GM12878 (cell line): ENCODE measurements at regions not wholly inside any gene's neighbourhood (a gene's known extent, or its start where the extent isn't known, plus 50 kb on each side); places are given as distances from the start of the nearest gene placed in this dataset.

Experiments used
- ATAC-seq: fragments of 200-7000 bp; cut with Tn5 transposase; 3 replicates; pipeline ENCODE4 v1.9.1; 2020; ENCODE audit warnings: mild to moderate bottlenecking, moderate library complexity
- BruUV-seq: library from RNA; stranded (reverse); fragments of 400-500 nt; replicated peaks from 2 replicates; lab custom pipeline; 2021; lab: Mats Ljungman, UMichigan
- CTCF ChIA-PET: fragments of 300-600 bp; sonication (Branson Sonifier 250); formaldehyde crosslinking; extraction: SDS; loops from one replicate; lab custom pipeline; 2021; ENCODE audit warnings: inconsistent platforms; lab: Yijun Ruan, JAX
- POLR2A ChIA-PET: fragments of 350-600 bp; formaldehyde crosslinking; extraction: SDS; loops from one replicate; lab custom pipeline; 2021; ENCODE audit warnings: inconsistent platforms; lab: Charles Lee
- RAD21 ChIA-PET: fragments of 300-600 bp; sonication (Branson Sonifier 250); formaldehyde crosslinking; loops from one replicate; lab custom pipeline; 2023; ENCODE audit warnings: antibody characterized with exemption; ENCODE audit not compliant: unreplicated experiment; lab: Charles Lee
- SMC1A ChIA-PET: fragments of 300-600 bp; sonication (Branson Sonifier 250); formaldehyde crosslinking; loops from one replicate; lab custom pipeline; 2023; ENCODE audit not compliant: unreplicated experiment, uncharacterized antibody; lab: Charles Lee
- DNase-seq: peaks from one replicate; pipeline ENCODE4 v3.0.0-alpha.2; 2011; ENCODE audit warnings: low read depth, low spot score
- FAIRE-seq: peaks from 3 replicates; lab custom pipeline; 2011; peaks lifted over from hg19 to GRCh38; lab: Jason Lieb, UNC
- H2AFZ ChIP-seq: 2 replicates; pipeline ENCODE4 v1.6.0; 2011; ENCODE audit warnings: low read depth, low read length, control low read depth; ENCODE audit not compliant: control insufficient read depth
- H3K27ac ChIP-seq: 2 replicates; pipeline ENCODE4 v1.5.1; 2011; ENCODE audit warnings: control low read depth; ENCODE audit not compliant: control insufficient read depth, insufficient read depth
- H3K27me3 ChIP-seq, 2 experiments: replicated peaks in 1 of 2; 2 replicates each; pipeline versions ENCODE4 v1.6.0 to v1.6.1; 2011; ENCODE audit warnings: low read length in 1 of 2; ENCODE audit not compliant: control insufficient read depth in 2 of 2, insufficient read depth in 2 of 2
- H3K36me3 ChIP-seq, 2 experiments: 2 replicates each; pipeline ENCODE4 v1.5.1; 2011; ENCODE audit warnings: low read length in 1 of 2; ENCODE audit not compliant: control insufficient read depth in 2 of 2, insufficient read depth in 2 of 2
- H3K4me1 ChIP-seq: 2 replicates; pipeline ENCODE4 v1.6.1; 2011; ENCODE audit warnings: mild to moderate bottlenecking, low read length, moderate library complexity, mixed read lengths; ENCODE audit not compliant: control insufficient read depth, insufficient read depth
- H3K4me2 ChIP-seq: 2 replicates; pipeline ENCODE4 v1.6.0; 2011; ENCODE audit warnings: control low read depth; ENCODE audit not compliant: control insufficient read depth, insufficient read depth
- H3K4me3 ChIP-seq: fragments of 200-600 bp; sonication (generic); 2 replicates; pipeline ENCODE4 v1.5.1; 2016
- H3K79me2 ChIP-seq: 2 replicates; pipeline ENCODE4 v1.6.0; 2011; ENCODE audit warnings: low read length; ENCODE audit not compliant: control insufficient read depth, insufficient read depth
- H3K9ac ChIP-seq: 2 replicates; pipeline ENCODE4 v1.8.0; 2011; ENCODE audit warnings: low read length, control low read depth, mixed read lengths; ENCODE audit not compliant: control insufficient read depth, insufficient read depth
- H3K9me3 ChIP-seq: replicated peaks from 3 replicates; pipeline ENCODE4 v1.5.1; 2011; ENCODE audit warnings: mild to moderate bottlenecking, low read length; ENCODE audit not compliant: control insufficient read depth, insufficient read depth
- H4K20me1 ChIP-seq: 2 replicates; pipeline ENCODE4 v1.6.0; 2011; ENCODE audit not compliant: control insufficient read depth, insufficient read depth
- BRCA1 ChIP-seq: IDR thresholded peaks from 2 replicates; pipeline ENCODE4 v1.6.1; 2011; ENCODE audit warnings: low read depth, low read length, improper control_type of control experiment
- CUX1 ChIP-seq: IDR thresholded peaks from 2 replicates; pipeline ENCODE4 v1.6.1; 2012; ENCODE audit warnings: improper control_type of control experiment, low read depth, low read length; ENCODE audit not compliant: insufficient replicate concordance
- EP300 ChIP-seq, 2 experiments: fragments of 150-350 bp in 1 of 2; IDR thresholded peaks; 2 replicates each; pipeline ENCODE4 v1.6.1; 2011 to 2012; ENCODE audit warnings: low read depth in 2 of 2, low read length in 2 of 2, borderline replicate concordance in 1 of 2, improper control_type of control experiment in 1 of 2, inconsistent platforms in 1 of 2; ENCODE audit not compliant: control insufficient read depth in 1 of 2
- JUNB ChIP-seq: IDR thresholded peaks from 2 replicates; pipeline ENCODE4 v1.6.1; 2016; ENCODE audit warnings: antibody characterized with exemption, mild to moderate bottlenecking
- RCOR1 ChIP-seq: conservative IDR thresholded peaks from 2 replicates; pipeline ENCODE4 v1.6.1; 2012; ENCODE audit warnings: low read depth, low read length, improper control_type of control experiment
- STAT1 ChIP-seq: fragments of 450-650 bp; conservative IDR thresholded peaks from 2 replicates; pipeline ENCODE4 v1.6.1; 2014; ENCODE audit warnings: antibody characterized with exemption, mild to moderate bottlenecking
- ZNF217 ChIP-seq: fragments of 450-650 bp; IDR thresholded peaks from 2 replicates; pipeline ENCODE4 v1.6.1; 2017; ENCODE audit warnings: antibody characterized with exemption, mild to moderate bottlenecking
- WGBS: methylation state at CpG from one replicate; pipeline ENCODE4 v1.1.6; 2016; ENCODE audit warnings: low lambda C conversion rate; ENCODE audit not compliant: insufficient replicate concordance, insufficient coverage; ENCODE audit errors: missing lambda C conversion rate; 5-methylcytosine and 5-hydroxymethylcytosine counted together
- in situ Hi-C: fragments of 300-500 bp; cut with MboI; formaldehyde crosslinking; loops from 9 replicates; pipeline ENCODE4 v1.14.3; 2018; ENCODE audit warnings: mixed read lengths
- intact Hi-C: fragments of 100-400 bp; cut with micrococcal nuclease; formaldehyde crosslinking; loops from one replicate; pipeline ENCODE4 v1.14.2; 2022; ENCODE audit not compliant: unreplicated experiment

GRCh38 chr13:111650626-111651025, 330.2 kb downstream of the TEX29 start:
- H3K36me3 ChIP-seq = no peaks in the 10 kb centered on the region
- TF ChIP-seq JUNB = no peak
- no peak for TF ChIP-seq BRCA1
- no peak for TF ChIP-seq STAT1
- ATAC-seq = no peak
- no peaks in the 10 kb centered on the region for H4K20me1 ChIP-seq
- RAD21 ChIA-PET = no interaction called here
- no peak overlapping the region for H3K4me3 ChIP-seq
- 26% methylated on average over 4 of the region's 4 CpGs for WGBS
- CTCF ChIA-PET = interaction anchor here (0.6 kb wide), 1 partner anchor 570 kb away, joined by 3 read pairs; no protein-coding TSS in a partner anchor
- BruUV-seq = no TSS peak
- H3K4me1 ChIP-seq = no peaks in the 10 kb centered on the region
- H3K4me2 ChIP-seq = no peak overlapping the region
- no peaks in the 10 kb centered on the region for H3K27me3 ChIP-seq
- H3K9me3 ChIP-seq = no peaks in the 10 kb centered on the region
- no peaks in the 10 kb centered on the region for H3K79me2 ChIP-seq
- in situ Hi-C loops = no loop called here
- SMC1A ChIA-PET = no interaction called here
- no peak for DNase-seq
- POLR2A ChIA-PET = no interaction called here
- intact Hi-C loops = no loop called here
- no peak overlapping the region for H3K9ac ChIP-seq
- H2AFZ ChIP-seq = no peak overlapping the region
- no peak overlapping the region for H3K27ac ChIP-seq
- FAIRE-seq = no peak

- H4K20me1 ChIP-seq = no peaks in the 10 kb centered on the region
- POLR2A ChIA-PET = no interaction called here
- no peaks in the 10 kb centered on the region for H3K27me3 ChIP-seq
- SMC1A ChIA-PET = no interaction called here
- no peak for ATAC-seq
- no peak overlapping the region for H3K9ac ChIP-seq
- no peaks in the 10 kb centered on the region for H3K36me3 ChIP-seq
- CTCF ChIA-PET = no interaction called here
- H3K27ac ChIP-seq = no peak overlapping the region
- DNase-seq = no peak
- no TSS peak for BruUV-seq
- RAD21 ChIA-PET = no interaction called here
- intact Hi-C loops (no loop called here), in situ Hi-C loops (no loop called here)
- H2AFZ ChIP-seq = no peak overlapping the region
- no peaks in the 10 kb centered on the region for H3K79me2 ChIP-seq
- no peak overlapping the region for H3K4me3 ChIP-seq
- WGBS = 23% methylated on average over 6 of the region's 6 CpGs
- H3K4me2 ChIP-seq = no peak overlapping the region
- no peaks in the 10 kb centered on the region for H3K4me1 ChIP-seq
- H3K9me3 ChIP-seq = no peaks in the 10 kb centered on the region
- FAIRE-seq = no peak
- no peak for TF ChIP-seq EP300 (IDR thresholded peaks at IDR 0.05; ENCODE audit: borderline replicate concordance in 1 of 2, control insufficient read depth in 1 of 2, low read depth in 2 of 2, low read length in 2 of 2)
- TF ChIP-seq ZNF217 = no peak
- TF ChIP-seq RCOR1 = no peak
- no peak for TF ChIP-seq CUX1
Measured at GRCh38 chr13:111652676-111653075, 332.2 kb downstream of the TEX29 start.
